ENCODE measurements at regions not wholly inside any gene's neighbourhood (a gene's known extent, or its start where the extent isn't known, plus 50 kb on each side); places are given as distances from the start of the nearest gene placed in this dataset.

- no peak for TF ChIP-seq CTCF (conservative IDR thresholded peaks at IDR 0.05; ENCODE audit: low read length)
- no peak for TF ChIP-seq EZH2phosphoT487 (IDR thresholded peaks at IDR 0.05; ENCODE audit: borderline replicate concordance, low read depth, low read length)
These were observed 187.4 kb downstream of the OR4M2 start for GRCh38 chr15:22267761-22268160.

Measured in OCI-LY7 (cell line).